Stimulated activated CD8-positive, alpha-beta memory T cell treated with anti-CD3 and anti-CD28 coated beads, Interleukin-4, amount 100 ng/mL, for 24 hours (primary cell): ENCODE measurements at regions not wholly inside any gene's neighbourhood (a gene's known extent, or its start where the extent isn't known, plus 50 kb on each side); places are given as distances from the start of the nearest gene placed in this dataset.

ENCODE experiments used
- DNase-seq: peaks from one replicate; pipeline ENCODE4 v3.0.0-alpha.2; 2020; ENCODE audit warnings: low read depth

DNA sequence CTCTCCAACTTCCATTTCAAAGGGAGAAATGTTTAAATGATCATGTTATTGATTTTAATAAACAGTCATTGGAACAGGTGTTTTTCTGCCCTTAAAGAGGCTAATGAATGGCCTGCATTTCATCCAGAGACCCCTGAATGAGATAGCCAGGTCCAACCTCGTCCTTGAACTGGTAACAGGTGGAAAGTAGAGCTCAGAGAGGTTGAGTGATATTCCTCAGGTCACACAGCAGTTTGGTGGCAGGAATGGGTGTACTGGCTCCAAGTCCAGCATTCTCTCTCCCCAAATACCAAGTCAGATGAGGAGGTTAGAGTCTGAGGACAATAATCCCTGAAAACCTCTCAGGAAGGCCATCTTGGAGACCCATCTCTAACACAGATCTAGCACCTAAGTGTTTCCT is 81.7 kb upstream of the ANO1 start:
- no peak for DNase-seq

- no peak for DNase-seq
Observed at GRCh38 chr11:69997352-69997751, 80.8 kb upstream of the ANO1 start.

DNA sequence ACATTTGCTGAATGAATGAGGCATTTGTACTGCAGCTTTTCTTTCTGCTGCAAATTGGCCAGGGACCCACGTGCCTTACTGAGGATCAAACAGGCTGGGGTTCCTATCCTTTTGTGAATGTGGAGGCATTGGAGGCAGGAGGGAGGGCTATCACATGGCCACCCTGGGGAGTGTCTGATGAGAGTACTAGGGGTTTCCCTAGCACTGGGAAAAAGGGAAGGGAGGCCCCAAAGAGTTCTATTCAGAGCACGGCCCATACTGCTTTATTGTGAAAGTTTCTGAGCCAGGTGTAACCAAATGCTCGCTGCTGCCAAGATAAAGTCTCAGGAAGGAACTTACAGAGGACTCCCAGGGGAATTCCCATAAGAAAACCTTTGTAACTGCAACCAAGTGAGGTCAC is 78.4 kb upstream of the ANO1 start:
- no peak for DNase-seq

DNA sequence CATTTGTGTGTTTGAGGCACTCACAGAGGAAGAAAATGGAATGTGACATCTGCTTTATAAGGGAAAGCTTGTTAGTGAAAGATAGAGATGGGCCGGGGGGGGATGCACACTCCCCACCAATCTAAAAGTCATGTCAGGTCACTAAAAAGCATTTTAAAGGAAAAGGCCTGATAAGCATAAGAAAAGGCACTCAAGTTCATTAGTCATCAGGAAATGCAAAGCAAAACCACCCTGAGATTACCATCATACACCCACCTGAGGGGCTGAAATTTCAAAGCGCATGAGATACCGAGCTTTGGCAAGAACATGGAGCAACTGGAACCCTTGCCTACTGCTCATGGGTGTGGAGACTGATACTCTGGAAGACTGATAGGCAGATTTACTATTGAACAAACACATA is 77.9 kb upstream of the ANO1 start:
- DNase-seq, result no peak

- no peak for DNase-seq
Observed at GRCh38 chr11:70001246-70001645, 76.9 kb upstream of the ANO1 start.

- no peak for DNase-seq
Observed at GRCh38 chr11:70002433-70002832, 75.7 kb upstream of the ANO1 start.

- no peak for DNase-seq
Observed at GRCh38 chr11:70005107-70005818, 72.9 kb upstream of the ANO1 start.

GRCh38 chr11:70007796-70008195 is 70.3 kb upstream of the ANO1 start:
- DNase-seq, result no peak

GRCh38 chr11:70010774-70011173 is 67.3 kb upstream of the ANO1 start:
- DNase-seq, result no peak

DNA sequence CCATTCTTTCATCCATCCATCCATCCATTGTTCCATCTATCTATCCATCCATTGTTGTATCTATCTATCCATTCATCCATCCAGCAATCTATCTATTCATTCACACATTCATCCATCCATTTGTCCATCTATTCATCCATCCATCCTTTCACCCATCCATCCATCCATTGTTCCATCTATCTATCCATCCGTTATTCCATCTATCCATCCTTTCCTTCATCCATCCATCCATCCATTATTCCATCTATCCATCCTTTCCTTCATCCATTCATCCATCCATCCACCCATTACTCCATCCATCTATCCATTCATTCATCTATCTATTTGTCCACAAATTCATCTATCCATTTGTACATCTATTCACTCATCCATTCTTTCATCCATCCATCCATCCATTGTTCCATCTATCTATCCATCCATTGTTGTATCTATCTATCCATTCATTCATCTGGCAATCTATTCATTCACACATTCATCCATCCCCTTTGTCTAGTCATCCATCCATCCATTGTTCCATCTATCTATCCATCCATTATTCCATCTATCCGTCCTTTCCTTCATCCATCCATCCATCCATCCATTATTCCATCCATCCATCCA is 65.9 kb upstream of the ANO1 start:
- no peak for DNase-seq

DNA sequence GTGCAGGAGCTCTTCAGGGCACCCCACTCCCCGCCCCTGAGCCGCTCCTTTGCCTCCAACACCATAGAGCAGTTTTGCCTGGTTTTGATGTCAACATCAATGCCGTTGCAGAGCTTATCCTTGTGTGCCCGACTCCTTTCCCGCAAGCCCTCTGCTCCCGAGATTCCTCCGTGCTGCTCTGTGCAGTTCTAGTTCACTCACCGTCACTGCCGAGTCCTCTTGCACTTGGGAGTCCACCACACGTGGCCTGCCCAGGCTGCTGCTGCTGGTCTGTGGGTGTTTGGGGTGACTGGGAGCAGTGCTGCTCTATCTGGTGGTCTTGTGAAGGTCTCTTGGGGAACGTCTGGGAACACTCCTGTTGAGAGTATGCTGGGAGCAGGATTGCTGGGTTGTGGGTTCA is 63.8 kb upstream of the ANO1 start:
- DNase-seq, result no peak

- no peak for DNase-seq
Observed at GRCh38 chr11:70016666-70017367, 61.3 kb upstream of the ANO1 start.

- DNase-seq, result no peak
Observed at GRCh38 chr11:70018816-70019215, 59.3 kb upstream of the ANO1 start.

DNA sequence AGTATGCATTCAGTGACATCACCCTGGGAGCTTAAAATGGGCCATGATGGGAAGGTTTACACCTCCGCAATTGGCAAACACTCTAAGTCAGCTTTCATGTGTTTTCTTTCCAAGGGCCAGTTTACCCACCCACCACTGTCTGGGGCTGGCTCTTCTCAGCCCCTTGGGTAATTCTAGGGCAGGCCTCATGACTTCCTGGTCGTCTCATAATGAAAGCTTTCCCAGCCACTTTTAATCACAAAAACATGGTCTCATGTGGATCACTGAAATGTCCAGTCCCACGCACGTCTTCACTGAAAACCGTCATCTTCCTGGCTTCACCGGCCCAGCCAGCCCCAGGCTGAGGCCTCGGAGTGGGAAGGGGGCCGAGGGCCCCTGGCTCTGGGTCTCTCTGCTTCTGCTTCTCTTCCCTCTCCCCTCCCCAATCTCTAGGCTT is 58.5 kb upstream of the ANO1 start:
- no peak for DNase-seq

- DNase-seq, result no peak
Observed at GRCh38 chr11:70020336-70021214, 57.5 kb upstream of the ANO1 start.

- no peak for DNase-seq
Observed at GRCh38 chr11:70021586-70021985, 56.5 kb upstream of the ANO1 start.

GRCh38 chr11:70024036-70024772 is 53.9 kb upstream of the ANO1 start:
- no peak for DNase-seq

GRCh38 chr11:70024773-70025045 is 53.4 kb upstream of the ANO1 start:
- no peak for DNase-seq

- no peak for DNase-seq
Observed at GRCh38 chr11:70025308-70025707, 52.8 kb upstream of the ANO1 start.

GRCh38 chr11:70026012-70026411 is 52.1 kb upstream of the ANO1 start:
- no peak for DNase-seq

DNA sequence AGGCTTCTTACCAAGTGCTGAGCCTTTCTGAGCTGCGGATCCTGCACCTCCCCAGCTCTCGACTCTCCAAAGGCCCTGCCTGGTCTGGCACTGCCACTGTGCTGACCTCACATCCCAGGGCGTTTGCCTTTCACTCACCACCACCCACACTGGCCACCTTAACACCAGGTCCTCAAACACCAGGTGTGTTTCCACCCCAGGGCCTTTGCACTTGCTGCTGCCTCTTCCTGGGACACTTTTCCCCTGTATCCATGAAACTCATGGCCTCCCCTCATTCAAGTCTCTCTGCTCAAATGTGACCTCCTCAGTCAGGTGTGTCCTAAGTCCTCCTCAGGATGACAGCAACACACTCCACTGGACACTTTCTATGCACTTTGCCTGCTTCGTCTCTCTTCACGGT is 51.4 kb upstream of the ANO1 start:
- no peak for DNase-seq

GRCh38 chr11:70027451-70027850 is 50.7 kb upstream of the ANO1 start:
- DNase-seq, result no peak
